ENCODE measurements at regions not wholly inside any gene's neighbourhood (a gene's known extent, or its start where the extent isn't known, plus 50 kb on each side); places are given as distances from the start of the nearest gene placed in this dataset.

- no peak for TF ChIP-seq CTCF (IDR thresholded peaks at IDR 0.05; ENCODE audit: poor library complexity)
- no peak for TF ChIP-seq EZH2 (IDR thresholded peaks at IDR 0.05; ENCODE audit: borderline replicate concordance)
These were observed 400.3 kb upstream of the HNRNPA3 start for GRCh38 chr2:176812246-176812775.
